ENCODE measurements at regions not wholly inside any gene's neighbourhood (a gene's known extent, or its start where the extent isn't known, plus 50 kb on each side); places are given as distances from the start of the nearest gene placed in this dataset.
"Not testable (repeated sequence)": the region's sequence is repeated elsewhere in the genome, so short reads cannot be mapped to it uniquely, and the experiment has no call there.

- DNase-seq; intact Hi-C loops (cut with DNase I): not testable (repeated sequence)
Measured at GRCh38 chr5:63388188-63388587, 574.1 kb downstream of the HTR1A start.

DNA sequence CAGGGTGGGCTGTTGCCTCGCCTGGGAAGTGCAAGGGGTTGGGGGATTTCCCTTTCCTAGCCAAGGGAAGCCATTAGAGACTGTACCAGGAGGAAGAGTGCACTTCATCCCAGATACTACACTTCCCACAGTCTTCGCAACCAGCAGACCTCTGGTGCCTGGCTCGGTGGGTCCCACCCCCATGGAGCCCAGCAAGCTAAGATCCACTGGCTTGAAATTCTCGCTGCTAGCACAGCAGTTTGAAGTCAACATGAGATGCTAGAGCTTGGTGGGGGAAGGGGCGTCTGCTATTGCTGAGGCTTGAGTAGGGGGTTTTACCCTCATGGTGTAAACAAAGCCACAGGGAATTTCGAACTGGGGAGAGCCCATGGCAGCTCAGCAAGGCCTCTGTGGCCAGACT, 586.4 kb downstream of the HTR1A start:
- DNase-seq, result peak in 1 of 10 donors; percentile 70
- intact Hi-C loops (cut with DNase I), result no loop called here

GRCh38 chr5:63374085-63374484, 588.2 kb downstream of the HTR1A start:
- intact Hi-C loops (cut with DNase I), result no loop called here
- no peak for DNase-seq

- intact Hi-C loops (cut with DNase I), result no loop called here
- DNase-seq, result no peak
Measured at GRCh38 chr5:63351164-63351563, 611.1 kb downstream of the HTR1A start.

DNA sequence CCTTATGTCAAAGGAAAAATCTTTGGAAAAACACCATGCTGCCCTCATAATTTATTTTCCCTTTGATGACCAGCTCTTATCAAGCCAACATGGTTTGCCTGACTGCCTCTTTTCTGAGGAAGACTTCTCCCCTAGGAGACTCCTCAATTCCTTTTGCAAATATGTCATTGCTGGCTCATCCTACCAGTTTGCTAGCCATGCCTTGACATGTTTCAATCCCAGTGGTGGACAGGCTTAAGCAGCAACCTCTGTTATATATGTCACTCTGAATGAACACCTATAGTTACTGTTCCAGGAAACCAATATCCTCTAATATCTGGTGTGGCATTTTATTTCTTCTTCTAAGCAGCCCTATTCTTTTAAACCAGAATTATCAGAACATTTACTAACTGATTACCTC, 615.8 kb downstream of the HTR1A start:
- DNase-seq, result no peak
- intact Hi-C loops (cut with DNase I), result no loop called here

- DNase-seq, result no peak
- intact Hi-C loops (cut with DNase I), result no loop called here
Measured at GRCh38 chr5:63341442-63341841, 620.8 kb downstream of the HTR1A start.

DNA sequence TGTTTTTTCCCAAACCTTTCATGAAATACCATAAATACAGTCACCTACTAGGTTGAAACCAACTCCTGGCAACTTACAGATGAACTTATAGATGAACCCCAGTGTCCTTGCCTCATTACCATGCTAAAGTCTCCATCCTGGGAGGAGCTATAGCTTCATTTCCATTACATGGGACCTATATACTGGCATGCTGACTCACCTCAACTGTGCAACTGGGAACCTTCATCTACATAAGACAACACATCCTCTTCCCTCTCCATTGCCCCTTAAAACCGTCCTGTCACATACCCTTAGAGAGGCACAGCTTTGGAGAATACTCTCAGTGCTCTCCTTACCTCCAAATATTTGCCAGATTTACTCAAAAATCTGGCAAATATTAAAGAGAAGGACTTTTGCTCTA, 638.3 kb downstream of the HTR1A start:
- intact Hi-C loops (cut with DNase I), result no loop called here
- DNase-seq, result no peak

DNA sequence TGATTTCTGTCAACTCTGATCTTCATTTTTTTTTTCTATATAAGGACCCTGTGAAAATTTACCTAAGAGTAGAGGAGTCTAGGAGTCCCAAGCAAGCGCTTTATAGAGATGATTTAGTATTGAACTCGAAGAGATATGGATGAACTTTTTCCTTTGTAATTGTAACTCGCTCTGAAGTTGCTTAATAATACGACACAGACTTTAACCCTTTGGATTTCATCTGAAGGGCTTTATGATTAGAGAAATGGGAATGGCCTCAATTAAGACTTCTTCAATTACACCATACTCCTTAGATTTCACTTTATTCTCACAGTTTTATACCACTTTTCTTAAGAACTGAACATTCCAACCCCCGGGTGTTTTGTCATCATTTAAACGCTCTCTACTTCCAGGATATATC, 647.7 kb downstream of the HTR1A start:
- intact Hi-C loops (cut with DNase I), result no loop called here

GRCh38 chr5:63310644-63311043, 651.6 kb downstream of the HTR1A start:
- no peak for DNase-seq
- intact Hi-C loops (cut with DNase I), result no loop called here

More for the DNA sequence above, 647.7 kb downstream of the HTR1A start:
- DNase-seq, result no peak

DNA sequence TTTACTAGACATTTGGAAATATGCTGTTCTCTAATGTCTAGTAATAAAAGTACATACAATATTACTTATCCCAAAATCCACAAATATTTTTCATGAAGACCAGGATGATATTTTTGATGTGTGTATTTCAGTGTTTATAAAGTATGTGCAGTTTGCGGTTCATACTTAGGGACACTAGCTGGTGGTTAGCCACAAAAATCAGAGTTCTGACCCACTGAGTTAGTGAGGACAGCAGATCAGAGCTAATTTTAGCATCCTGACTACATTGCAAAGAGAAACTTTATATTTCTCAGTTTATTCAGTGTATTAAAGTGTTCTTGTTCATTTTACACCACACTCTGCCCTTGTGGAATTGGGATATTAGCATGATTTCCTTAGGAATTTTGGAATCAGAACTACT, 655.3 kb downstream of the HTR1A start:
- no peak for DNase-seq
- intact Hi-C loops (cut with DNase I), result no loop called here

GRCh38 chr5:63293317-63293716, 668.9 kb downstream of the HTR1A start:
- intact Hi-C loops (cut with DNase I), result no loop called here
- DNase-seq, result no peak

DNA sequence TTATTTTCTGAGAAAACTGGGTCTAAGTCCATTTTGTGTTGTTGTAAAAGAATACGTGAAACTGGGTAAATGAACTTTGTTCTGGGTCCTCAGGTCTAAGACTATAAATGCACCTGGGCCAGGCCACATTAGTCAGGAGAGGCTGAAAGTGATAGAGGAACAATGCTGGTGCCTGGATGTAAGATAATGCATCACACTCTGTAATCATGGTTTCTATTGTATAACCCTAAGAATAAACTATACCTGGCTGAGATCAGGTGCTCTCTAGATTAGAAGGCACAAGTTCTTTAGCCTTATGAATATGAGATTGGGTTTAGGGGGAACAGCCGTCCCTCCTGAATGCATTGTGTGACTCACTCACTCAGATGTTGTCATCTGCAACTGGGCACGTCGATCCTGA, 675.5 kb downstream of the HTR1A start:
- no peak for DNase-seq
- intact Hi-C loops (cut with DNase I), result no loop called here

GRCh38 chr5:63263411-63263810, 684.8 kb downstream of the LRRC70 start:
- intact Hi-C loops (cut with DNase I), result no loop called here
- no peak for DNase-seq

- no peak for DNase-seq
- intact Hi-C loops (cut with DNase I), result no loop called here
Measured at GRCh38 chr5:63262185-63262981, 683.8 kb downstream of the LRRC70 start.

DNA sequence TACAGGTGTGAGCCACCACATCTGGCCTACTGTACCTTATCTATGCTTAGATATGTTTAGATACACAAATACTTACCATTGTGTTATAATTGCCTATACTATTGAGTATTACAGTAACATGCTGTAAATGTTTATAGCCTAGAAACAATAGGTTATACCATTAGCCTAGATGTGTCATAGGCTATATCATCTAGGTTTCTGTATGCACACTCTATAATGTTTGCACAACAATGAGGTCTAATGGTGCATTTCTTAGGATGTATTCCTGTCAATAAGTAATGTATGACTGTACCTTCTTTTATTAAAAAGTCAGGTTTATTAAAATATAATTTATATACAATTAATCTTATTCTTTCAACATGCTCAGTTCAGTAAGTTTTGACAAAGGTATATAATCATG, 683.1 kb downstream of the LRRC70 start:
- DNase-seq, result no peak
- intact Hi-C loops (cut with DNase I), result no loop called here

DNA sequence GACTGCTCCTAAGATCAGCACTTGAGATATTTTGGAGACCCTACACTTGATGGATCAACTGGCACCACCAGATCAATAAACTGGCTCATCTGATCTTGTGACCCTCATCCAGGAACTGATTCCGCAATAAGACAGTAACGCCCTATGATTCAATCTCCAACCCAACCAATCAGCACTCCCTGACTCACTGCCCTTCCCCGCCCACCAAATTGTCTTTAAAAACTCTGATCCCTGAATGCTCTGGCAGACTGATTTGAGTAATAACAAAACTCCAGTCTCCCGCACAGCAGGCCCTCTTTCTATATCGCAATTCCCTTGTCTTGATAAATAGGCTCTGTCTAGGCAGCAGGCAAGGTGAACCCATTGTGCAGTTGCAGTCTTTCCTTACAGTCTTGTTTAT, 677.0 kb downstream of the LRRC70 start:
- intact Hi-C loops (cut with DNase I), result no loop called here
- DNase-seq, result no peak

DNA sequence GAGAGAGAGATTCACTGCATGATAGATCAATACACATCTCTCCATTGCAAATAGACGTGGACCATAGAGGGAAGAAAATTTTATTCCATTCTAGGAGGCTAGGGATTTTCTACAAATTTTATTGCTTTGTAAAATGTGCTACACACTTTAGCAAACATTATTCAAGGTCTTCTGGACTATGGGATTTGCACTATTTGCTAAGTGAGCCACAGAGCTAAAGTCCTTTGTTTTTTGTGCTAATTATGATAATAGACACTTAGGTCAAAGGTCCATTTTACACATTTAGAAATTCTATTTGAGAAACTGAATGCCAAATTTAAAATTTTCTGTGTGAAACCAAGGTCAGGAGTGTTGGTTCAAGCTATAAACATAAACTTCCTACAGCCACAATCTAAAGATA, 672.3 kb downstream of the LRRC70 start:
- intact Hi-C loops (cut with DNase I), result no loop called here
- no peak for DNase-seq

- DNase-seq, result no peak
- intact Hi-C loops (cut with DNase I), result no loop called here
Measured at GRCh38 chr5:63249960-63250359, 671.3 kb downstream of the LRRC70 start.

DNA sequence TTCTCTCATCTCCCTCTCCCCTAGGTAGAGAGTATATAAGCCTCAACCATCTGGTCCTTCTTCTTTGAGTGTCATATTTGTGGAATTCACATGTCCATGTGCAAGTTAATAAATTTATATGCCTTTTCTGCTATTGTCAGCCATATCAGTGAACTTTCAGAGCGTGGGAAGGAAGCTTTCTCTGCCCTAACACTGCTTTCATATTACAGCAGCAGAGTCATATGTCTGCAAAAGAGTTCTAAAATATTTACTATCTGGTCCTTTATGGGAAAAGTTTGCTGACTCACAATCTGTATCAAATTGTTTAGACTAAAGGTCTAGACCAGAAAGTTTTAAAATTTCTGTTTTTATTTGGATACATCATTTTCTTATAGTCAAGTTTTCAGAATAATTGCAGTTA, 669.0 kb downstream of the LRRC70 start:
- DNase-seq, result no peak
- intact Hi-C loops (cut with DNase I), result no loop called here

DNA sequence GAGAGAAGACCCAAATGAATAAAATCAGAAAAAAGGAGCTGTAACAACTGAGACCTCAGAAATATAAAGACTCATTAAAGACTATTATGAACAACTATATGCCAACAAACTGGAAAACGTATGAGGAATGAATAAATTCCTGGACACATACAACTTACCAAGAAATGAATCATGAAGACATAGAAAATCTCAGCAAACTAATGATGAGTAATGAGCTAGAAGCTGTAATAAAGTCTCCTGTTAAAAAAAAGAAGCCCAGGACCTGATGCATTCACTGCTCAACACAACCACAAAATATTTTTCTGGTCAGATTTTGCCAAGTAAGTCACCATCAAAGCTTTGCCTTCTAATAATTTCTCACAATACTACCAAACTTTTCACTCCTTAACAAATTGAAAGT, 666.7 kb downstream of the LRRC70 start:
- DNase-seq, result no peak
- intact Hi-C loops (cut with DNase I), result no loop called here

GRCh38 chr5:63240063-63240755, 661.6 kb downstream of the LRRC70 start:
- DNase-seq, result no peak
- intact Hi-C loops (cut with DNase I), result no loop called here

DNA sequence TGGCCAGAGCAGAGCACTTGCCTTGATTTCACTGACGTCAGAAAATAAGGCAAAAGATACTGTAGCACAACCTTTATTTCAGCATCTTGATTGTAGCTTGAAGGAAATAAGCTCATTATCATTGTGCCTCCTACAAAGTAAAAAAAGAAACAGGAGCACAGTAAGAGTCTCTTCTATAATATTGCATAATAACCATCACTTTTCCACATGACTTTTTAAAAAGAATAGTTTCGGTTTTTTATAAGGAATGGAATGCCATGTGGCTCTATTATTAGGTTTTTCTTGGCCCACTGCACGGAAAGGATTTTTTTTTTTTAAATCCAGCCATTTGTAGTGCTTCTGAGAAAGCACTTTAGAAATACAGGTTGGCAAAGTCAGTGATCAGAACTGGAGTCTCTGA, 655.3 kb downstream of the LRRC70 start:
- intact Hi-C loops (cut with DNase I), result no loop called here
- DNase-seq, result no peak
